NCI-H526 treated with DMSO at 0.1 percent for 48 hours (cell line): ENCODE measurements at regions not wholly inside any gene's neighbourhood (a gene's known extent, or its start where the extent isn't known, plus 50 kb on each side); places are given as distances from the start of the nearest gene placed in this dataset.
"Not testable (repeated sequence)": the region's sequence is repeated elsewhere in the genome, so short reads cannot be mapped to it uniquely, and the experiment has no call there.

ENCODE experiments used
- DNase-seq: peaks from one replicate; lab custom pipeline; 2025; lab: John Stamatoyannopoulos, UW

DNA sequence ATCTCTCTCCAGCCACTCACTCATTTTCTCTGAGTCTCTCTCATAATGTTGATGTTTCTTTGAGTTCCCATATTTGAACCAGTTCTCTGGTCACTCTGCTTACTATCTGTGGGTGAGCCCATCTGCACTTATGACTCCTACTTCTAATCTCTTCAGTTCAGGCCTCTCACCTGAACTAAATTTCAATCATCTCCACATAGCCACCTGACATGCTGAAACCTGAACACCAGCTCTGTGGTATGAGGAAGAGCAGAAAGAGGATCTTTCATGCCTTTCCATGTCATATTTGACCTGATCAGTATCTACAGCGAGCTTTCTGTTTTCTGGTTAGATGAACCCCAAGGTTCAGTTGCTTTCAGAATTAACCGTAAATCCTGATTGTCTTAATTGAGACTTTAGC is 122.2 kb upstream of the ESX1 start:
- DNase-seq = no peak

DNA sequence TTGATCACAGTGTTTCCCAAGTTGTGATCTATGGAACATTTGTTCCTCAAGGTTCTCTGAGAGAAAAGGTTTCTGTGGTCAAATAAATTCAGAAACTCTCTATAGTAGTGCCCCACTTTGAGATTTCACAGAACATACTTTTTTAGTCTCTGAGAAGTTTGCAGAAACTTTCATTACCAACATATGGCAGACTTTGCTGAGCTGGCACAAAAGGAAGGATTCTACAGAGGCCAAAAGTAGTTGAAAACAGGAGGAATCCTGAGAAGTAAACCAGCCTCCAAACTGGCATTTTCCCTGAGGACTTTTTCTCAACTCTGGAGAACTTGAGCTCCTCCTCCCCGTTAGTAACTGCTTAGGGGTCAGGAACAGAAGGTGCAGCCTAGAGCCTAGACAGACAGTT is 117.8 kb upstream of the ESX1 start:
- no peak for DNase-seq

DNA sequence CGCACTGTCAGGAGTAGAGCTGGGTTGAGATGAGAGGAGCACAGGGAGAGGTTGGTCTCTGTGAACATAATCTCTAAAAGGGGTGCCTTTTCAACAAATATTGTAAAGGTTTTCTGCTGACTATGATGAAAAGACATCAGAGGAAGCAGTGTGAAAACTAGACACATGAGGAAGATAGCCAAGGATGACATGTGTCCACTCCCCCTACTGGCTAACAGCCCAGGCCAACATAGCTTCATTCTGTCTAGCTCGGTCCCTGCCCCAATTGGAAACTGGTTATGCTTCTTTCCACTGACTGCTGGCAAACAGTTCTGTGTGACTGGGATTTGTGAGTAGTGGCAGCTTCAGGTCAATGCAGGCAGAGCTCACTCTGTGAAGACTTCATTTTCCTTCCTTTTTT is 115.4 kb upstream of the ESX1 start:
- DNase-seq = peak; percentile 2

DNA sequence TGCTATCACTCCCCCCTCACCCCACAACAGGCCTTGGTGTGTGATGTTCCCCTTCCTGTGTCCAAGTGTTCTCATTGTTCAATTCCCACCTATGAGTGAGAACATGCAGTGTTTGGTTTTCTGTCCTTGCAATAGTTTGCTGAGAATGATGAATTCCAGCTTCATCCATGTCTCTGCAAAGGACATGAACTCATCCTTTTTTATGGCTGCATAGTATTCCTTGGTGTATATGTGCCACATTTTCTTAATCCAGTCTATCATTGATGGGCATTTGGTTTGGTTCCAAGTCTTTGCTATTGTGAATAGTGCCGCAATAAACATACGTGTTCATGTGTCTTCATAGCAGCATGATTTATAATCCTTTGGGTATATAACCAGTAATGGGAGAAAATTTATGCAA is 106.0 kb upstream of the ESX1 start:
- DNase-seq = not testable (repeated sequence)

DNA sequence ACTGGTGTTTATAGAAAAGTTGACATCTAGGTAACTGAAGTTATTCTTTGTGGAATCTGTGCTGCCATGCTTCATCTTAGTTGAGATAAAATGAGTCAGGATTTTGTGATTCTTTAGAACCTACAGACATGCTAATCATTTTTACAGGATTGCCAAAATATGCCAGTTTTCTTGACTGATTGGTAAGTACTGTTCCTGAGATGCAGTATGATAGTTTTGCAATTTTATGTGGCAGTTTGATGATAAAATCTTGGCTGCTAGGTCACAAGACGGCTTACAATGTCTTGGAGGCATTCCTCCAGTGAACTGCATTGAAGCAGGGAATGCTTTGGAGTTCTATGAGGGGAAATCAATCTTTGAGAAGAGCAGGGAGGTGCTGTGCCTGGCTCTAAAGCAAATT is 104.4 kb upstream of the ESX1 start:
- no peak for DNase-seq

DNA sequence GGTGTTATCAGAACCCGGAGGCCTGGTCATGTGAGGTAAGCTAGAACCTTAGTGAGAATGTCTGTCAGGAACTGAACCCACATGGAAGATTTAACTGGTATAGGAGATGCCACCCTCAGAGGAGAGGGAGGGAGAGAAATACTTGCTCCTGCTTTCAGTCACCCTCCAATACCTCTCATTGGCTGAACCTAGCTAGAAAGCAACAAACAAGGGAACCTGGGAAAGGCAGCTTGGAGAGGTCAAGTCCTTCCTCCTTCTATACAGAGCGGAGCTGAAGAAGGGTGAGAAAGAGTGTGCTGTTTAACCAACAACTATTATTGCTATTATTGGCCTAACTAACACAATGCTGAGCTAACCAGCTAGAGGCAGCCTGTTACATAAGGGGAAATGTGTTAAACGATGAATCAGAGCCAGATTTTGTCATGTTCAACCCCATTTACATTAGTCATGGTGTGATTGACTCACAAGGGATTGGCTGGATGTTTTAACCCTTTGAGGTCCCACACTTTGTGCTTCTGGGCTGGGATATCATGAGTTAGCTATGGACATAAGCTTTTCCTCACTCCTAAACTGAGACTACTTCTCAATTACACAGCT is 96.5 kb upstream of the ESX1 start:
- no peak for DNase-seq

DNA sequence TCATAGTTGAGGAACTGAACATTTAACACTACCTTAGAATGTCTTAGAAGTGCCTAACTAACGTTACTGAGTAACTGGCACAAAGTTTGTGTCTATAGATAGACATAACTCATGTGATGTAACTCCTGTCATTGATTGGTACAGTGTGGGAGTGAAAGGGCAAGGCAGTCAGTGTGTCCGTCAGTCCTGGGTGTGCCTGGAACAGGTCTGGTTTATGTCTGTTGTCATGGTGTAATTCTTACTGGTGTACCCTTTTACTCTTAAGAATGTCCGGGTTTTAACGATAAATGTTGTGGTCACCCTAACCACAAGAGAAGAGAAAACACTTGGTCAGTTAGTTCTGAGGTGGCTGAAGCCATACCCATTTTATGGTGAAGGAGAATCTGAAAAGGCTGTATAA is 93.1 kb upstream of the ESX1 start:
- no peak for DNase-seq

DNA sequence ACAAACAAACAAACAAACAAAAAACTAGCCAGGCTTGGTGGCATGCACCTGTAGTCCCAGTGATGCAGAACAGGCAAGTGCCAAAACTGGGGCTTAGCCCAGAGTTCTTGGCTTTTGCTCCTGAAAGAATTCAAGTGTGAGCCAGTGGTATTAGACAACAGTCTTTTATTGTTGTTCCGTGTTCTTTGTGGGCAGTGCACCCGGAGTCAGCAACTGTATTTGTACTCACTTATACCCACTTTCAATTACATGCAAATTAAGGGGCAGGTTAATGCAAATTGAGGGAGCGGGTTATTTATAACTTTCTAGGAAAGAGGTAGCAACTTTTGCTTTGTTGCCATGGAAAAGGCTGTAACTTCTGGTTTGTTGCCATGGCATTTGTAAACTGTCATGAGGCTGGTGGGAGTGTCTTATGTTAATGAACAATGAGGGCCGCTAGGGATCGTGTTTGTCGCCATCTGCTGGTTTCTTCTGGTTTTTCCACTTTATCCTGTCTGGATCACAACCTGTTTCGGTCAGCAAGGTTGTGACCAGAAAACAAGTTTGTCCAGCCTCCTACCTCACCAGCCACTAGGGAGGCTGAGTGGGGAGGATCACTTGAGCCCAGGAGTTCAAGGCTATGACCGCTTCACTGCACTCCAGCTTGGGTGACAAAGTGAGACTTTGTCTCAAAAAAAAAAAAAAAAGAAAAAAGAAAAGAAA is 88.8 kb upstream of the ESX1 start:
- DNase-seq = peak; percentile 30

DNA sequence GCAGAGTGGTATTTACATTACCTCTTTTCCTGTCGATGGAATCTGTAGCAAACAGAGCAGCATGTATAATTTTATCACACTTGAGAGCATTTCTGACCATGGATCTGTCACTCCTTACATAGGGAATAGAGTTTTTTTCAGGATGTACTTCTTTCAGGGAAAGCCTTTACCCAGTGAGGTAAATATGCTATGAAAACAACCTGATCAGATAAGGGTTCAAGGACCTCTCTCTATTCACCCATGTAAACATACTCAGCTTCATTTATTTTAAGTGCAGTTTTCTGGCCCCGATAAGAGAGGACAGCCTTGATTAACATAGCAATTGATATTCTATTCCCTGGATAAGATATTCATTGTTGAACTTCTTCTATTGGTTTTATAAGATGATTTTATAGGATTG is 87.3 kb upstream of the ESX1 start:
- DNase-seq = no peak

DNA sequence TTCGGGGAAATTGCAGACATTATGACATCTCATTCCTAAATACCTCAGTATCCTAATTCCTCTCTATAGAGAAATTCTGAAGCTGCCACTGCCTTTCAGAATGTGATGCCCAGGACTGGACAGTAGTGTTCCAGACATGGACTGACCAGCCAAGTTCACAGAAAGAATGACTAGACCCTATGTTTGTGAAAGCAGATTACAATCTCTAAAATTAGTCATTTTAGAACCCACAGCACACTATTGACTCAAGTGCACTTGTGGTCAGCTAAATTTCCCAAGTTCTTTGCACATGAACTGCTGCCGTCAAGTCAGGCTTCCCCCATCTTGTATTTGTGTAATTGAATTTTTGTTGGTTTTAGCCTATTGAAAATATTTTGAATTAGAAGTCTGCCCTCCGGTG is 81.0 kb upstream of the ESX1 start:
- DNase-seq = no peak

DNA sequence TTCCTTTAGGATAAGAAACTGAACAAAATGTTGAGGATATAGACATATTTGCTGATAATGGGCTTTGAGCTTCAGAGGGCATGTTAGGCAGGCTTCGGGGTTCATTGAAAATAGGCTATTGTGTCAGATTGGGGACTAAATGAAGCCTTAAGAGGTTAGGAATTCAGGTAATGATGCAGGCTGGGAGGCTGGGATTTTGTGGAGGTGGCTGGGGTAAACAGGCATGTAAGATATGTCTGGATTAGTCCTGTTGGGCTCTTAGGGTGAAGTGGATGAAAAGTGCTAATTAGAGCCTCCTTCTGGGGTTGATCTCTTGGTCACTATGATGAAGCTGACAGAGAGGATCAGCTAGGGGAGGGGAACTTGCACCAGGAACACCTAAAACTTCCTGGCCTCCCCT is 80.2 kb upstream of the ESX1 start:
- no peak for DNase-seq

DNA sequence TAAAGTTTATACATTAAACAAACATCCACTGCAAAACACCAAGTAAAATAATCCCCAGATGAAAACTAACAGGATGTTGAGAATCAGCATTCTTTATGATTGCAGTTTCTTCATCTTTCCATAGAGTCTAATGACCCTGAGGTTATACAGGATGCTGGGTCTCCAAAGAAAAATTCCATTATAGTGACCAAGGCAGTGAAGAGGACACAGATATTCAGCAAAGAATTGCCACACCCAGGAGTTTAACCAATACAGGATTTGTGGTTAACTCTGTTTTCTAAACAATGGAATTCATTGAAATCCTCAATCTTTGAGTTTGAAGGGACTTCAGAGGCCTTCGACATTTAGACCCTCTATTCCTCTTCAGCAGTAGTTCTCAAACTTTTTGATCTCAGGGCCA is 76.2 kb upstream of the ESX1 start:
- no peak for DNase-seq

DNA sequence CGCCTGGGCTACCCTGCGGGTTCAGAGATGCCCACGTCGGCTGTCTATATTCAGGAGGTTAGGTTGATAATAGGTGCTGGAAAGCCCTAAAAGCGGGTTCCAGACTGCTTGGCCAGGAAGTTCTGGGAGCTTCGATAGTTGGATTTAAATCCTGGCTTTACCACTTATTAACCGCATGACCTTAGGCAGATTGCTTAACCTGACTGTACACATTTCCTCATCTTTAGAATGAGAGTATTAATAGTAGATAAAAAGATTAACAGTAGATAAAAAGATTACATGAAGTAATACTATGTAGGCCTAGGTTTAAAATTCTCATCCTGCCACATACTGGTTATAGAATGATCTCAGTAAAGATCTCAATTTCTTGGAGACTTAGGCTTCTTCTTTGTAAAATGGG is 75.0 kb upstream of the ESX1 start:
- DNase-seq = no peak

DNA sequence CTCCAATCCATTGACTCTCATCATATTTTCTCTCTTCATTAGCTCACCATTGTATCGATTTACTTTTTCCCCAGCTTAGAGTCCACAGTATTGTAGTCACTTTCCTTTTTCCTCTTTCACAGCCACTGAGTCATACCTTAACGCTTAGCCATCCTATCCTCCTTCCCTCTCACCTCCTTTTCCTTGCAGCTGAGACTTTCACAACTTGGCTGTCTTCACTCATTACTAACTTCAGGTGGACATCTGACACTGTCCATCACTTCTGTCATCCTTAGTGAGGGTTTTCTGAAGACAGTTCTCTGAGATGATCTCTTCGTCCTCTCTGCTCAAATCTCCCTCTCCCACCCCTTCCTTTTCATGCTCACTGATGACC is 70.5 kb upstream of the ESX1 start:
- no peak for DNase-seq

DNA sequence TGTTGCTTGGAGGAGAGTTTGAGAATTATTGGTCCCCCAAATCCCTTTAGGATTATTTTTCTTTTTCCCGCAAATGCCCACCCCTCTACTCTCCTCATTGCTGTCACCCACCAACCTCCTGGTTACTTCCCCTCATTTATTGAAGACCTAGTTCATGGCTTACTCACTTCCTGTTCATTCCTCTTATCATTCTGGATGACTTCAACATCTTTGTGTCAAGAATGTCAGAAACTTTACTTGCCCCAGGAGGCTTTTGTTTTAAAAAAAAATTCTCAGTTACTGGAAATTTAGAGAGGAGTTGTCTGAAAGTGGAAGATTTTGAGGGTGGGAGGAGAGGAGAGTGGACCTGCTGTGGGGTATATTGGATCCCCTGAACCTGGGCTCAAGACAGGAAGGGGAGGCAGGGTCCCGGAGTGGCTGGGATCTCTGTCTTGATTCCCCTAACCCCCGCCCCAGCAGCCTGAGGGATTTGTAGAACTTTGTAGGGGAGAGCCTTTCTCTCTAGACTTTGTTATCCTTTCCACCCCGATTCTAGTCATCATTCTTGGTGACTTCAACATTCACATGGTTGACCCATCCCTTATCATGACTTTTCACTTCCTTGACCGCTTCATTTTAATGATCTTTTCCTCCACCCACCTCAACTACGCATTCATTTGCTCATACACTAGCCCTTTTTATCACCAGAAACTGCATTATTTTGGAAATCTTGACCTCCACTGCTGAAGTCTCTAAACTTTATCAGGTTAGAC is 69.9 kb upstream of the ESX1 start:
- DNase-seq = no peak

DNA sequence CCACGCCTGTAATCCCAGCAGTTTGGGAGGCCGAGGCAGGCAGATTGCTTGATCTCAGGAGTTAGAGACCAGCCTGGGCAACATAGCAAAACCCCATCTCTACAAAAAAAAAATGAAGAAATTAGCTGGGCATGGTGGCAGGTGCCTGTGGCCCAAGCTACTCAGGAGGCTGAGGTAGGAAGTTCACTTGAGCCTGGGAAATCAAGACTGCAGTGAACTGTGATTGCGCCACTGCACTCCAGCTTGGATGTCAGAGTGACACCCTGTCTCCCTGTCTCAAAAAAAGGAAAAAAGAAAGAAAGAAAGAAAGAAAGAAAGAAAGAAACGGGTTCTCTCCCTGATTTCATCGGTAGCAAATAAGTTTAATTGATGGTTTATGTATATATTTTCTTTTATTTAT is 64.6 kb upstream of the ESX1 start:
- DNase-seq = no peak

DNA sequence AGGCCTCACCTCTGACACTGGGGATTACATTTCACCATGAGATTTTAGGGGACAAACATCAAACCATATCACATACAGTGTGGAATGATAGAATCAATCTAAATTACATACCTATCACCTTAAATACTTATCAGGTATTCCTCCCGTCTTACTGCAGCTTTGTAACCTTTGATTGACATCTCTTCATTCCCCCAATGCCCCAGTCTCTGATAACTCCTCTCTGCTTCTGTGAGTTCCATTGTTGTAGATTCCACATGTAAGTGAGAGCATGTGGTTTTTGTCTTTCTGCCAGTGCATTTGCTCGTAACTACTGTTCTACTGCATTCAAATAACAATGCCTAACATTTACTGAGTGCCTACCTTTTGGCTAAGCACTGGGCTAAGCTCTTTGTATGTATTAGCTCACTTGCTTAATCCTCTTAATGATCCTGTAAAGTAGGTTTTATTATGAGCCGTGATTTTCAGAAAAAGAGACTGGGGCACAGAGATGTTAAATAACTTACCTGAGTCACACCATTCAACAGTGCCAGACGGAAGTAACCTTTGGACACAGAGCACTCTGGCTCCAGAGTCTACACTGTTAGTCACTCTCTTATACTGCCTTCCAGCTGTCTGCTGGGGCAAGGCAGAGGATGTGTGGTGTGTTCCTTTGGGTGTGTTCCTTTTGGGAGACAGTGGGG is 63.7 kb upstream of the ESX1 start:
- no peak for DNase-seq

DNA sequence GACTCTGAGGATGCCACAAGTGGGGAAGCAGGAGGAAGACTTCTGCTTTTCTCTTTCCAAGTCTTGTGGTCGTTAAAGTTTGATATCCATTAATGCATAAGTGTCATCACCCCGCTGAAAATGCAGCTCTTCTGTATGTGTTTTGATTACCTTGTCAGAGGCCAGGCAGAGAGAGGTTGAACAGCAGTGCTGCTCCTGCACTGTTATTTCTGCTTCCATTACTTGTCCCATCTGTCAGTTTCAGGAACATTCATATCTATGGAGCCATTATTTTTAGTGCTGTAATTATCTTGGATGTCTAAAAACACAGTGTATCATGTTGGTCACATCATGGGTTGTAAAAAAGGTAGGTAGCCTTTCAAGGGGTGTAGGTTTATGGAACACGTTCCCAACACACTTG is 62.0 kb upstream of the ESX1 start:
- DNase-seq = no peak

DNA sequence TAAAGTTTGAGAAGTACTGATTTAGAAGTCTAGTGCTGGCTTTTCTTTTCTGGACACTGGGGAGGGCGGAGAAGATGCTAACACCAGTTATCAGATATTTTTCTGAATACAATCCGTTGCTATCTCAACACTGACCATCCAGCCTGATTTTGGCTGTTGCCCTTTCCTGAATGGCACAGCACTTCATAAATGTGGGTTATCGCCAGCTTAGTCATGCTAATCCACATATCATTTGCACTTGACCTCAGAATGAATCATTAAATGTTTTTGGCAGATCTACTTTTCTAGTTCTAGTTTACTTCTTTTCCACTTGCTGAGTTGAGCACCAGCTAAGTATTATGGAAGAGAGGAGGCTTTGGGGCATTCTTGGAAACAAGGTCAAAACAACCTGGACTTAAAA is 60.8 kb upstream of the ESX1 start:
- no peak for DNase-seq

DNA sequence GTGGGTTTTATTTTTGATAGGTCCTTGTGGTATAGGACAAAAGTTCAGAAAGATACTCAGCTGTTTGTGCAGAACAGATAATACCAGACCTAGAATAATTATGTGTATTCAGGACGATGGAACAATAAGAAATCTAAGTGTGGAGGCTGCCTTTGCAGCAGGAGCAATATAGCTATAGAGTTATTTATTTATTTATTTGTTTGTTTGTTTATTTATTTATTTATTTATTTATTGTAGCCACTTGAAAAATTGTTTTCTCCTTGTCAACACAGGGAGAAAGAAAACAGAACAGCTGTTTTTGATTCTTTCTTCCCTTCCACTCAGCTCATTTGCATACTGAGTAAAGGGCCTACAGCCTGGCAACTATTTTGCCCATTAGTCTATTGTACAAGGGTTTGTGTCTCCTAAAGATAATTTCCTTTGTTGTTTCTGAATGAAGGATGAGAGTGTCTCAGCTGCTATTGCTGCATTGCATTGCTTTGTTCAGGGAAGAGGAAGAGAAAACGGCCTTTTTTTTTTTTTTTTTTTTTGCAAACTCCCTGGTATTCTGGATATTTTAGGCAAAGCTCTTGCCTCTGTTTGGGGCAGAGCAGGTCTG is 56.0 kb upstream of the ESX1 start:
- no peak for DNase-seq

DNA sequence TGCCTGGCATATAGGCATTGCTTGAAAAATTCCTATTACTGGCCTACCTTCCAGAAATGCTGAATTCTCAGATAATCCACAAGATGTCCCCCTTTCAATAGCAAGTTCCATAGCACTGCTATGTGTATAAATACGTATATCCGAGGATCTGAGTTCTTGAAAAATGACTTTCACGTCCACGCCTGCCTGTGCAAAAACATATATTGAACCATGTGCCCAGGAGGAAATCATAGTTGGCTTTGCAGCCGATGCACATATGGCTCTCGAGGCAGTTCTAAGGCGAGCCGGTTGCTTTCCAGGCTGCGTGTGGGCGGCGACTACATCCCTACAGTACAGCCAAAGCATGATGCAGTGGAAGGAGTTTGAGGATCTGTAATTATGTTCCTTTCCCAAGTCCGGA is 55.4 kb upstream of the ESX1 start:
- DNase-seq = peak; percentile 12

DNA sequence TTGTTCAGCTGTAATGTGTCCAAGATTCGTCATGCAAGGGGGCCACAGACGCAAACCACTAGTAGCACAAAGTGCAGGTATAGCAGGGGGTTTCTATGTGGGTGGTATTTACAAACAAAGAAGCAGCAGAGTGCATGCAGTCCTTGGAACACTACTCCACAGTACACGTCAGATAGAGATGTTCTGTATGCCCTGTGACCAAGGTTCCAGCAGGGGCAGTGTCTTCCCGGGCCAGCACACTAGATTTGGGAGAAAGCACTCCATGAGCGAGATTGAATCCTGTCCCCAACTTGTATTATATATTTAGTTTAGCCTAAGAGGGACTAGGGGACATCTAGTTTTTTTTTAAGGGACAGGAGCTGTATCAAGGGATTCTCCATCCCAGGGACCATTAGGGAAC is 54.4 kb upstream of the ESX1 start:
- no peak for DNase-seq

DNA sequence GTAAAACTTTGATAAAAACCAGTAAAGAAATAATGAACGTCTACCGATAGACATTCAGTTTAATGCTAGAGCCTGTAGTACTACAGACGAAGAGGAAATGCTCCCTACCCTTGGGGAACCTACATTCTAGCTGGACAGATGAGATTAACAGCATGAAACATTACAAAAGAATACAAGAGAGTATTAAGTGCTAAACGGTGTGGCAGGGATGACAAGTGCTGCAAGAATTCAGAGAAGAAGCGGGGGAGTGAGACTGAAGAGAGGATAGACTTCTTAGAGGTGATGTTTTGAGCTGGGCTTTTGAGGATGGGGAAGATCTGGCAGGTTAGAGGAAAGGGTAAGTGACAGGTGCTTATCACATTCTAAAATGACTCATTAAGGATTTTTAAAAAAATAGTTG is 52.6 kb upstream of the ESX1 start:
- DNase-seq = no peak
